K562 (cell line): ENCODE measurements at regions not wholly inside any gene's neighbourhood (a gene's known extent, or its start where the extent isn't known, plus 50 kb on each side); places are given as distances from the start of the nearest gene placed in this dataset.

ENCODE experiments used
- ATAC-seq: fragments of 200-7000 bp; cut with Tn5 transposase; 3 replicates; pipeline ENCODE4 v1.9.1; 2020; ENCODE audit warnings: moderate library complexity
- BruUV-seq: library from RNA; stranded (reverse); fragments of 400-500 nt; replicated peaks from 2 replicates; lab custom pipeline; 2021; lab: Mats Ljungman, UMichigan
- CTCF ChIA-PET: fragments of 300-600 bp; formaldehyde crosslinking; extraction: SDS; loops from one replicate; lab custom pipeline; 2021; ENCODE audit warnings: low intra/inter-chr PET ratio; lab: Yijun Ruan, JAX
- POLR2A ChIA-PET: fragments of 300-600, 350-650 bp; sonication (Branson Sonifier 250); formaldehyde crosslinking; extraction: SDS; loops from one replicate; lab custom pipeline; 2021; ENCODE audit warnings: antibody characterized with exemption, inconsistent platforms; lab: Yijun Ruan, JAX
- DNase-seq, 4 experiments: peaks; one replicate each; pipeline versions ENCODE4 v3.0.0 to v3.0.0-alpha.2; 2011 to 2018; ENCODE audit warnings: low spot score in 3 of 4, mixed read lengths in 3 of 4; ENCODE audit errors: extremely low read depth in 1 of 4
- FAIRE-seq: peaks from 2 replicates; lab custom pipeline; 2011; peaks lifted over from hg19 to GRCh38; lab: Jason Lieb, UNC
- H2AFZ ChIP-seq: 2 replicates; pipeline ENCODE4 v1.6.0; 2011; ENCODE audit warnings: low read depth, low read length, control low read depth, inconsistent platforms
- H3K27ac ChIP-seq: fragments of 200-600 bp; 3 replicates; pipeline ENCODE4 v1.8.0; 2011; ENCODE audit warnings: low read depth, mild to moderate bottlenecking, control low read depth, inconsistent platforms, low read length, moderate library complexity, mixed read lengths; ENCODE audit errors: extremely low read depth
- H3K27me3 ChIP-seq, 2 experiments: fragments of 300-600 bp in 1 of 2; 2 replicates in 1 of 2; 3 replicates in 1 of 2; pipeline versions ENCODE4 v1.6.0 to v1.8.0; 2011; ENCODE audit warnings: inconsistent platforms in 2 of 2, low read length in 2 of 2, mild to moderate bottlenecking in 1 of 2, mixed read lengths in 1 of 2, moderate library complexity in 1 of 2; ENCODE audit not compliant: control insufficient read depth in 2 of 2, insufficient read depth in 2 of 2
- H3K36me3 ChIP-seq: fragments of 300-600 bp; 3 replicates; pipeline ENCODE4 v1.8.0; 2011; ENCODE audit warnings: mild to moderate bottlenecking, low read length, inconsistent platforms; ENCODE audit not compliant: control insufficient read depth, insufficient read depth
- H3K4me1 ChIP-seq, 2 experiments: fragments of 200-600 bp in 1 of 2; replicated peaks in 1 of 2; 2 replicates in 1 of 2; 3 replicates in 1 of 2; pipeline versions ENCODE4 v1.5.1 to v1.8.0; 2011; ENCODE audit warnings: inconsistent platforms in 2 of 2, low read length in 2 of 2, mild to moderate bottlenecking in 1 of 2, mixed read lengths in 1 of 2, moderate library complexity in 1 of 2; ENCODE audit not compliant: control insufficient read depth in 2 of 2, insufficient read depth in 2 of 2
- H3K4me2 ChIP-seq: 2 replicates; pipeline ENCODE4 v1.6.1; 2011; ENCODE audit warnings: low read length, control low read depth, inconsistent platforms, mixed read lengths; ENCODE audit not compliant: insufficient read depth
- H3K4me3 ChIP-seq: fragments of 200-600 bp; sonication (generic), shearing (Covaris generic); 2 replicates; pipeline ENCODE4 v1.5.1; 2016; ENCODE audit warnings: control low read depth, inconsistent platforms
- H3K79me2 ChIP-seq: fragments of 200-600 bp; 3 replicates; pipeline ENCODE4 v1.8.0; 2011; ENCODE audit warnings: low read length, inconsistent platforms; ENCODE audit not compliant: control insufficient read depth, insufficient read depth
- H3K9ac ChIP-seq, 2 experiments: 2 replicates each; pipeline versions ENCODE4 v1.6.0 to v1.6.1; 2011; ENCODE audit warnings: low read depth in 2 of 2, low read length in 2 of 2, control low read depth in 1 of 2, inconsistent platforms in 1 of 2, mild to moderate bottlenecking in 1 of 2, mixed read lengths in 1 of 2; ENCODE audit not compliant: insufficient read depth in 1 of 2
- H3K9me1 ChIP-seq: one replicate; pipeline ENCODE4 v1.6.0; 2011; ENCODE audit warnings: inconsistent platforms, mild to moderate bottlenecking, low read length, moderate library complexity; ENCODE audit not compliant: control insufficient read depth, insufficient read depth
- H3K9me3 ChIP-seq: replicated peaks from 2 replicates; pipeline ENCODE4 v1.5.1; 2011; ENCODE audit warnings: low read depth, low read length, inconsistent platforms; ENCODE audit not compliant: control insufficient read depth, insufficient read depth
- H4K20me1 ChIP-seq: replicated peaks from 2 replicates; pipeline ENCODE4 v1.6.1; 2011; ENCODE audit warnings: low read length, inconsistent platforms, mixed read lengths; ENCODE audit not compliant: control insufficient read depth, insufficient read depth
- ARID1B ChIP-seq: fragments of 450-650 bp; IDR thresholded peaks from 2 replicates; pipeline ENCODE4 v1.6.1; 2016; ENCODE audit warnings: antibody characterized with exemption, mild to moderate bottlenecking, inconsistent platforms
- BDP1 ChIP-seq: IDR thresholded peaks from 3 replicates; pipeline ENCODE4 v1.6.1; 2011; ENCODE audit not compliant: insufficient read length, insufficient read depth
- BHLHE40 ChIP-seq: IDR thresholded peaks from 2 replicates; pipeline ENCODE4 v1.6.1; 2011; ENCODE audit warnings: low read length, improper control_type of control experiment
- FOXJ2 ChIP-seq: fragments of 200-800 bp; sonication (Bioruptor generic); IDR thresholded peaks from 2 replicates; pipeline ENCODE4 v1.6.1; 2016; ENCODE audit warnings: missing genetic modification characterization, missing compliant biosample characterization
- KDM5B ChIP-seq: fragments of 200-600 bp; sonication (generic); IDR thresholded peaks from 2 replicates; pipeline ENCODE4 v1.6.1; 2012; ENCODE audit warnings: low read depth, mild to moderate bottlenecking, moderate library complexity, low read length, control low read depth, inconsistent platforms; ENCODE audit not compliant: insufficient replicate concordance
- LARP7 ChIP-seq: fragments of 450-650 bp; IDR thresholded peaks from 2 replicates; pipeline ENCODE4 v1.6.1; 2016
- MTA3 ChIP-seq: fragments of 450-650 bp; formaldehyde crosslinking; IDR thresholded peaks from 2 replicates; pipeline ENCODE4 v1.6.1; 2017; ENCODE audit warnings: mild to moderate bottlenecking, borderline replicate concordance
- NR3C1 ChIP-seq: sonication (generic); formaldehyde crosslinking; IDR thresholded peaks from 2 replicates; pipeline ENCODE4 v1.8.1; 2022; ENCODE audit warnings: missing genetic modification reagents
- PURB ChIP-seq: sonication (generic); formaldehyde crosslinking; IDR thresholded peaks from 2 replicates; pipeline ENCODE4 v1.9.0; 2021; ENCODE audit warnings: low read depth, mild to moderate bottlenecking, missing genetic modification reagents
- RBM22 ChIP-seq: fragments of 200-400 bp; formaldehyde crosslinking; IDR thresholded peaks from 2 replicates; pipeline ENCODE4 v1.6.1; 2018; ENCODE audit warnings: low read length, low read depth; ENCODE audit not compliant: poor library complexity, severe bottlenecking
- SIN3B ChIP-seq: fragments of 450-650 bp; IDR thresholded peaks from 2 replicates; pipeline ENCODE4 v1.6.1; 2017; ENCODE audit warnings: low read depth, mild to moderate bottlenecking, moderate library complexity
- TAF1 ChIP-seq: IDR thresholded peaks from 2 replicates; pipeline ENCODE4 v1.6.1; 2011; ENCODE audit warnings: mild to moderate bottlenecking, low read length, moderate library complexity; ENCODE audit not compliant: insufficient read depth, control insufficient read depth, severe bottlenecking; ENCODE audit errors: extremely low read depth
- TEAD1 ChIP-seq, 2 experiments: fragments of 450-650 bp in 1 of 2; sonication (generic) in 1 of 2; formaldehyde crosslinking; IDR thresholded peaks; 2 replicates each; pipeline versions ENCODE4 v1.4.0 to v1.8.0; 2020 to 2022; ENCODE audit warnings: mild to moderate bottlenecking in 2 of 2, missing genetic modification reagents in 1 of 2
- XRCC4 ChIP-seq: IDR thresholded peaks from one replicate; pipeline ENCODE4 v1.6.1; 2011; ENCODE audit not compliant: insufficient read depth, insufficient read length; ENCODE audit errors: extremely low read depth
- ZBTB17 ChIP-seq: fragments of 450-650 bp; formaldehyde crosslinking; IDR thresholded peaks from 2 replicates; pipeline ENCODE4 v1.4.0; 2020; ENCODE audit warnings: mild to moderate bottlenecking
- ZNF668 ChIP-seq: fragments of 250-450 bp; sonication (Bioruptor Pico); IDR thresholded peaks from 2 replicates; pipeline ENCODE4 v1.8.0; 2022; ENCODE audit warnings: mild to moderate bottlenecking, inconsistent platforms
- WGBS: fragments of 100-300 bp; shearing (Covaris generic); methylation state at CpG from one replicate; pipeline ENCODE4 v1.1.6; 2016; ENCODE audit warnings: low coverage, mixed read lengths; ENCODE audit not compliant: insufficient coverage; ENCODE audit errors: missing lambda C conversion rate; 5-methylcytosine and 5-hydroxymethylcytosine counted together
- in situ Hi-C: fragments of 300-500 bp; cut with MboI; formaldehyde crosslinking; loops from 4 replicates; pipeline ENCODE4 v1.15.0; 2018; ENCODE audit warnings: inconsistent platforms, mixed read lengths
- intact Hi-C: fragments of 100-400 bp; cut with micrococcal nuclease; formaldehyde crosslinking; loops from 2 replicates; pipeline ENCODE4 v1.14.2; 2022
- TF ChIP-seq, protein P1 (sequence below): sonication (generic); formaldehyde crosslinking; IDR thresholded peaks from 2 replicates; pipeline ENCODE4 v1.8.0; 2022; ENCODE audit warnings: mild to moderate bottlenecking, low read depth, missing genetic modification reagents
- TF ChIP-seq, protein P2 (sequence below): fragments of 450-650 bp; formaldehyde crosslinking; conservative IDR thresholded peaks from 2 replicates; pipeline ENCODE4 v1.4.0; 2022; ENCODE audit warnings: mild to moderate bottlenecking, missing genetic modification characterization

DNA sequence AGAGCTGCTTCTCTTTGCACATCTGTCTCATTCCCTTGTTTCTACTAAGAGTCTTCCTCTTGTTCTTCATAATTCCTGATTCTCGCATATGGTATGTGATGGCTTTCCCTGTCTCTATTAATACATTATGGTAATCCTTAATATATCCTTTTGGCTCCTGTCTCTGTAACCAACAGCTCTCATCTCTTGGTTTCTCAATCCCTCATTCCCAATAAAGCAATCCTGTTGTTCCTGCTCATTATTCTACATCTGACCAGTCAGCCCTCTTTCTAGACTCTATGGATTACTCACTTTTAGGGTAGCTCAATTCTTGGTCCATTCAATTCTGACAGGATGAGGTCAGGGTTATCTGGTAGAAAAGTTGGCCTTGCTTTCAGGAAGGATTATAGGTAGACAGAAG lies 349.9 kb downstream of the LRIG3 start:
- Histone ChIP-seq H3K36me3 (no peaks in the 10 kb centered on the region), H3K9ac (no peak overlapping the region), H3K4me2 (no peak overlapping the region), H3K79me2 (no peaks in the 10 kb centered on the region), H3K27ac (no peak overlapping the region), H3K9me1 (no peaks in the 10 kb centered on the region), H2AFZ (no peak overlapping the region), H3K27me3 (no peaks in the 10 kb centered on the region)
- in situ Hi-C loops = no loop called here
- DNase-seq (no peak), ATAC-seq (no peak), FAIRE-seq (no peak)
- intact Hi-C loops = no loop called here
- 0% methylated on average over 1 of the region's 1 CpG for WGBS
- CTCF ChIA-PET = no interaction called here
- TF ChIP-seq KDM5B (no peak), XRCC4 (no peak), BDP1 (no peak), TAF1 (no peak), ARID1B (no peak), LARP7 (no peak), FOXJ2 (tag) (no peak), PURB (no peak), ZNF668 (CRISPR knock-in tag) (no peak), ZBTB17 (CRISPR knock-in tag) (no peak), SIN3B (no peak), NR3C1 (CRISPR knock-in tag) (no peak), TEAD1 (CRISPR knock-in tag; IDR thresholded peaks at IDR 0.05) (no peak), BHLHE40 (no peak), MTA3 (no peak), RBM22 (no peak)
- TF ChIP-seq, protein P1, sequence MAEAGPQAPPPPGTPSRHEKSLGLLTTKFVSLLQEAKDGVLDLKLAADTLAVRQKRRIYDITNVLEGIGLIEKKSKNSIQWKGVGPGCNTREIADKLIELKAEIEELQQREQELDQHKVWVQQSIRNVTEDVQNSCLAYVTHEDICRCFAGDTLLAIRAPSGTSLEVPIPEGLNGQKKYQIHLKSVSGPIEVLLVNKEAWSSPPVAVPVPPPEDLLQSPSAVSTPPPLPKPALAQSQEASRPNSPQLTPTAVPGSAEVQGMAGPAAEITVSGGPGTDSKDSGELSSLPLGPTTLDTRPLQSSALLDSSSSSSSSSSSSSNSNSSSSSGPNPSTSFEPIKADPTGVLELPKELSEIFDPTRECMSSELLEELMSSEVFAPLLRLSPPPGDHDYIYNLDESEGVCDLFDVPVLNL (CRISPR knock-in tag) = no peak
- TF ChIP-seq, protein P2, sequence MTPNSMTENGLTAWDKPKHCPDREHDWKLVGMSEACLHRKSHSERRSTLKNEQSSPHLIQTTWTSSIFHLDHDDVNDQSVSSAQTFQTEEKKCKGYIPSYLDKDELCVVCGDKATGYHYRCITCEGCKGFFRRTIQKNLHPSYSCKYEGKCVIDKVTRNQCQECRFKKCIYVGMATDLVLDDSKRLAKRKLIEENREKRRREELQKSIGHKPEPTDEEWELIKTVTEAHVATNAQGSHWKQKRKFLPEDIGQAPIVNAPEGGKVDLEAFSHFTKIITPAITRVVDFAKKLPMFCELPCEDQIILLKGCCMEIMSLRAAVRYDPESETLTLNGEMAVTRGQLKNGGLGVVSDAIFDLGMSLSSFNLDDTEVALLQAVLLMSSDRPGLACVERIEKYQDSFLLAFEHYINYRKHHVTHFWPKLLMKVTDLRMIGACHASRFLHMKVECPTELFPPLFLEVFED (CRISPR knock-in tag) = no peak
- TF ChIP-seq, all 486 proteins: peak for 0
- BruUV-seq = no TSS peak
- Histone ChIP-seq H3K4me3 (no peak overlapping the region), H4K20me1 (no peaks in the 10 kb centered on the region), H3K4me1 (no peaks in the 10 kb centered on the region), H3K9me3 (0 out of 2 replicates have a peak, but pooled peaks cover 2% of the 10 kb centered on the region)
- POLR2A ChIA-PET = no interaction called here
